Osteoblast (primary cell): ENCODE measurements at regions not wholly inside any gene's neighbourhood (a gene's known extent, or its start where the extent isn't known, plus 50 kb on each side); places are given as distances from the start of the nearest gene placed in this dataset.
"Not testable (repeated sequence)": the region's sequence is repeated elsewhere in the genome, so short reads cannot be mapped to it uniquely, and the experiment has no call there.

ENCODE experiments used
- DNase-seq: peaks from one replicate; pipeline ENCODE4 v3.0.0; 2011; ENCODE audit warnings: low spot score, mixed read lengths; ENCODE audit not compliant: insufficient read length; ENCODE audit errors: missing footprints
- H2AFZ ChIP-seq: 2 replicates; pipeline ENCODE4 v1.6.0; 2011; ENCODE audit warnings: mild to moderate bottlenecking, low read length
- H3K27ac ChIP-seq: 2 replicates; pipeline ENCODE4 v1.5.1; 2011; ENCODE audit warnings: mild to moderate bottlenecking, low read depth, low read length, moderate library complexity
- H3K27me3 ChIP-seq: 2 replicates; pipeline ENCODE4 v1.6.0; 2012; ENCODE audit warnings: mild to moderate bottlenecking, control low read depth, inconsistent platforms, low read length, moderate library complexity; ENCODE audit not compliant: insufficient read depth
- H3K36me3 ChIP-seq: 2 replicates; pipeline ENCODE4 v1.5.1; 2011; ENCODE audit warnings: mild to moderate bottlenecking, low read length, control low read depth, moderate library complexity; ENCODE audit not compliant: insufficient read depth
- H3K4me1 ChIP-seq: 2 replicates; pipeline ENCODE4 v1.5.1; 2011; ENCODE audit warnings: mild to moderate bottlenecking, low read length, control low read depth, moderate library complexity; ENCODE audit not compliant: insufficient read depth
- H3K4me2 ChIP-seq: 2 replicates; pipeline ENCODE4 v1.6.0; 2011; ENCODE audit warnings: mild to moderate bottlenecking, low read length; ENCODE audit not compliant: insufficient read depth
- H3K4me3 ChIP-seq: fragments of 200-600 bp; sonication (generic); 3 replicates; pipeline ENCODE4 v1.5.1; 2012; ENCODE audit warnings: mild to moderate bottlenecking, low read length, inconsistent platforms; ENCODE audit not compliant: insufficient read depth
- H3K79me2 ChIP-seq: 2 replicates; pipeline ENCODE4 v1.6.0; 2012; ENCODE audit warnings: mild to moderate bottlenecking, low read length, control low read depth, inconsistent platforms; ENCODE audit not compliant: insufficient read depth
- H3K9me3 ChIP-seq: 2 replicates; pipeline ENCODE4 v1.5.1; 2011; ENCODE audit warnings: low read depth, low read length, control low read depth
- H4K20me1 ChIP-seq: 2 replicates; pipeline ENCODE4 v1.6.0; 2012; ENCODE audit warnings: mild to moderate bottlenecking, low read length, control low read depth; ENCODE audit not compliant: insufficient read depth
- TF ChIP-seq, protein P1 (sequence below): IDR thresholded peaks from 2 replicates; pipeline ENCODE4 v1.5.1; 2011; ENCODE audit warnings: mild to moderate bottlenecking, low read depth, low read length, moderate library complexity; ENCODE audit errors: extremely low read depth

- Histone ChIP-seq H3K9me3 (peaks cover 8% of the 10 kb centered on the region), H3K4me1 (no peaks in the 10 kb centered on the region), H3K4me3 (no peak overlapping the region), H3K36me3 (no peaks in the 10 kb centered on the region), H3K4me2 (no peak overlapping the region), H3K27ac (no peak overlapping the region), H4K20me1 (no peaks in the 10 kb centered on the region), H3K79me2 (no peaks in the 10 kb centered on the region), H2AFZ (no peak overlapping the region), H3K27me3 (no peaks in the 10 kb centered on the region)
- no peak for DNase-seq
- TF ChIP-seq, protein P1, sequence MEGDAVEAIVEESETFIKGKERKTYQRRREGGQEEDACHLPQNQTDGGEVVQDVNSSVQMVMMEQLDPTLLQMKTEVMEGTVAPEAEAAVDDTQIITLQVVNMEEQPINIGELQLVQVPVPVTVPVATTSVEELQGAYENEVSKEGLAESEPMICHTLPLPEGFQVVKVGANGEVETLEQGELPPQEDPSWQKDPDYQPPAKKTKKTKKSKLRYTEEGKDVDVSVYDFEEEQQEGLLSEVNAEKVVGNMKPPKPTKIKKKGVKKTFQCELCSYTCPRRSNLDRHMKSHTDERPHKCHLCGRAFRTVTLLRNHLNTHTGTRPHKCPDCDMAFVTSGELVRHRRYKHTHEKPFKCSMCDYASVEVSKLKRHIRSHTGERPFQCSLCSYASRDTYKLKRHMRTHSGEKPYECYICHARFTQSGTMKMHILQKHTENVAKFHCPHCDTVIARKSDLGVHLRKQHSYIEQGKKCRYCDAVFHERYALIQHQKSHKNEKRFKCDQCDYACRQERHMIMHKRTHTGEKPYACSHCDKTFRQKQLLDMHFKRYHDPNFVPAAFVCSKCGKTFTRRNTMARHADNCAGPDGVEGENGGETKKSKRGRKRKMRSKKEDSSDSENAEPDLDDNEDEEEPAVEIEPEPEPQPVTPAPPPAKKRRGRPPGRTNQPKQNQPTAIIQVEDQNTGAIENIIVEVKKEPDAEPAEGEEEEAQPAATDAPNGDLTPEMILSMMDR, result no peak
Observed at GRCh38 chr1:190812996-190813395, 335.3 kb upstream of the BRINP3 start.

DNA sequence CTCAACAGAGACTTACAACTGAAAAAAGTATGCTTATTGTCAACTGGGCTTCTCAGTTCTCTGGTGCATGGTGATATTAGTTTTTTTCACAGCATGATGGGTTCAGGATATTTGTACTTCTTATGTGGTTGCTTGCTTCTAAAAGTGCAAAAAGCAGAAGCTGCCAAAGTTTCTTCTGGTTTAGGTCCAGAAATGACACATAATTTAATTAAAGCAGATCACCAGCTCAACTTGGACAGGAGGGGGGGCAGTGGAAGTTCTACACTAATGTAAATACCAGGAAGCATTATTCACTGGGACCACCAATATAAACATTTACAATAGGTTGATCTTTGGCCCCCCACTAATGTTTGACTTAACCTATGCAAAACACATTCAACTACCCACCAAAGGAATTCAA is 354.8 kb upstream of the BRINP3 start:
- DNase-seq, result no peak
- Histone ChIP-seq H2AFZ (no peak overlapping the region), H4K20me1 (no peaks in the 10 kb centered on the region), H3K4me3 (no peak overlapping the region), H3K36me3 (no peaks in the 10 kb centered on the region), H3K27me3 (no peaks in the 10 kb centered on the region), H3K9me3 (no peaks in the 10 kb centered on the region), H3K4me1 (no peaks in the 10 kb centered on the region), H3K4me2 (no peak overlapping the region), H3K79me2 (no peaks in the 10 kb centered on the region), H3K27ac (no peak overlapping the region)
- TF ChIP-seq, protein P1, result no peak

- H4K20me1 ChIP-seq, result no peaks in the 10 kb centered on the region
- TF ChIP-seq, protein P1, result no peak
- H3K4me2 ChIP-seq, result no peak overlapping the region
- H3K4me3 ChIP-seq, result no peak overlapping the region
- no peaks in the 10 kb centered on the region for H3K9me3 ChIP-seq
- H3K36me3 ChIP-seq, result no peaks in the 10 kb centered on the region
- H3K27ac ChIP-seq, result no peak overlapping the region
- no peak overlapping the region for H2AFZ ChIP-seq
- H3K79me2 ChIP-seq, result no peaks in the 10 kb centered on the region
- H3K27me3 ChIP-seq, result no peaks in the 10 kb centered on the region
- H3K4me1 ChIP-seq, result no peaks in the 10 kb centered on the region
- no peak for DNase-seq
Observed at GRCh38 chr1:190835658-190836057, 358.0 kb upstream of the BRINP3 start.

- not testable (repeated sequence) for H3K4me2 ChIP-seq, H3K79me2 ChIP-seq, DNase-seq, H3K9me3 ChIP-seq, H4K20me1 ChIP-seq, H3K27me3 ChIP-seq, H3K27ac ChIP-seq, H3K36me3 ChIP-seq, H3K4me3 ChIP-seq, H2AFZ ChIP-seq, H3K4me1 ChIP-seq
Observed at GRCh38 chr1:190837200-190837599, 359.5 kb upstream of the BRINP3 start.
